Smooth muscle cell (in vitro differentiated cells): ENCODE measurements at regions not wholly inside any gene's neighbourhood (a gene's known extent, or its start where the extent isn't known, plus 50 kb on each side); places are given as distances from the start of the nearest gene placed in this dataset.

Source experiments
- DNase-seq: peaks from one replicate; lab custom pipeline; 2025; ENCODE audit not compliant: unreplicated experiment; lab: John Stamatoyannopoulos, UW
- H2AFZ ChIP-seq: fragments of 200-600 bp; sonication (generic); 2 replicates; pipeline ENCODE4 v1.6.0; 2016; ENCODE audit warnings: antibody characterized with exemption, low read depth, mild to moderate bottlenecking
- H3F3A ChIP-seq: fragments of 200-600 bp; sonication (generic); 2 replicates; pipeline ENCODE4 v1.6.0; 2017; ENCODE audit warnings: antibody characterized with exemption, low read depth
- H3K27ac ChIP-seq: fragments of 200-600 bp; sonication (generic); 2 replicates; pipeline ENCODE4 v1.5.1; 2016; ENCODE audit warnings: low read depth, mild to moderate bottlenecking
- H3K27me3 ChIP-seq: fragments of 200-600 bp; sonication (generic); 2 replicates; pipeline ENCODE4 v1.6.1; 2016; ENCODE audit warnings: low read depth, mild to moderate bottlenecking
- H3K36me3 ChIP-seq: fragments of 200-600 bp; sonication (generic); 2 replicates; pipeline ENCODE4 v1.5.1; 2016; ENCODE audit warnings: low read depth
- H3K4me1 ChIP-seq: fragments of 200-600 bp; sonication (generic); 2 replicates; pipeline ENCODE4 v1.5.1; 2016; ENCODE audit warnings: low read depth
- H3K4me2 ChIP-seq: fragments of 200-600 bp; sonication (generic); 2 replicates; pipeline ENCODE4 v1.6.0; 2016; ENCODE audit warnings: mild to moderate bottlenecking
- H3K4me3 ChIP-seq: fragments of 200-600 bp; sonication (generic); 2 replicates; pipeline ENCODE4 v1.5.1; 2016; ENCODE audit warnings: mild to moderate bottlenecking
- H3K79me2 ChIP-seq: fragments of 200-600 bp; sonication (generic); 2 replicates; pipeline ENCODE4 v1.6.0; 2016; ENCODE audit warnings: low read depth, mild to moderate bottlenecking
- H3K9ac ChIP-seq: fragments of 200-600 bp; sonication (generic); 2 replicates; pipeline ENCODE4 v1.6.0; 2016; ENCODE audit warnings: low read depth
- H3K9me3 ChIP-seq: fragments of 200-600 bp; sonication (generic); replicated peaks from 2 replicates; pipeline ENCODE4 v1.5.1; 2016; ENCODE audit warnings: low read depth
- H4K20me1 ChIP-seq: fragments of 200-600 bp; sonication (generic); 2 replicates; pipeline ENCODE4 v1.6.0; 2016; ENCODE audit warnings: low read depth
- WGBS: methylation state at CpG from one replicate; pipeline ENCODE4 v1.1.7; 2016; ENCODE audit warnings: low lambda C conversion rate; 5-methylcytosine and 5-hydroxymethylcytosine counted together
- TF ChIP-seq, protein P1 (sequence below): fragments of 200-600 bp; sonication (generic); IDR thresholded peaks from 2 replicates; pipeline ENCODE4 v1.5.1; 2017; ENCODE audit warnings: borderline replicate concordance, mild to moderate bottlenecking, antibody characterized with exemption; ENCODE audit not compliant: insufficient read depth, poor library complexity, severe bottlenecking

DNA sequence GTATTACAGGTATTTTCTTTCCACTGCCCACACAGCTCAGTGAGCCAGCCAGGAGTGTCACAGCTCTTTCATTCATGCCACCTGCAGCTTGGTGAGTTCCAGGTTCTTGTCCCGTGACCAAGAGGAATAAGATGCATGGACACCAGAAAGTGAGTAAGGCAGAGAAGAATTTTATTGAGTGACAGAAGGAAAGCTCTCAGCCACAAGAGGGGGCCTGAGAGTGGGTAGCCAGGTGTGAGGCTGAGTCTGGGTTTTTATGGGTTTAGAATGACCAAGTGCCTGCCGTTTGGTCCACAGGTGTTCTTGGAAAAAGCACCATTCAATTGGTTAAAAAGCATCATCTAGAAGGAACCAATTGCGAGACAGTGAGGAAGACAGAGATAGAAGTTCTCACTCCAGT lies 1097.1 kb upstream of the SLC39A10 start:
- no peak for DNase-seq
- Histone ChIP-seq H3K9me3 (no peaks in the 10 kb centered on the region), H2AFZ (no peak overlapping the region), H4K20me1 (no peaks in the 10 kb centered on the region), H3K4me1 (no peaks in the 10 kb centered on the region), H3F3A (no peaks in the 10 kb centered on the region), H3K79me2 (no peaks in the 10 kb centered on the region), H3K36me3 (no peaks in the 10 kb centered on the region), H3K27ac (no peak overlapping the region), H3K4me2 (no peak overlapping the region), H3K27me3 (peaks cover 8% of the 10 kb centered on the region), H3K9ac (no peak overlapping the region), H3K4me3 (no peak overlapping the region)
- TF ChIP-seq, protein P1, sequence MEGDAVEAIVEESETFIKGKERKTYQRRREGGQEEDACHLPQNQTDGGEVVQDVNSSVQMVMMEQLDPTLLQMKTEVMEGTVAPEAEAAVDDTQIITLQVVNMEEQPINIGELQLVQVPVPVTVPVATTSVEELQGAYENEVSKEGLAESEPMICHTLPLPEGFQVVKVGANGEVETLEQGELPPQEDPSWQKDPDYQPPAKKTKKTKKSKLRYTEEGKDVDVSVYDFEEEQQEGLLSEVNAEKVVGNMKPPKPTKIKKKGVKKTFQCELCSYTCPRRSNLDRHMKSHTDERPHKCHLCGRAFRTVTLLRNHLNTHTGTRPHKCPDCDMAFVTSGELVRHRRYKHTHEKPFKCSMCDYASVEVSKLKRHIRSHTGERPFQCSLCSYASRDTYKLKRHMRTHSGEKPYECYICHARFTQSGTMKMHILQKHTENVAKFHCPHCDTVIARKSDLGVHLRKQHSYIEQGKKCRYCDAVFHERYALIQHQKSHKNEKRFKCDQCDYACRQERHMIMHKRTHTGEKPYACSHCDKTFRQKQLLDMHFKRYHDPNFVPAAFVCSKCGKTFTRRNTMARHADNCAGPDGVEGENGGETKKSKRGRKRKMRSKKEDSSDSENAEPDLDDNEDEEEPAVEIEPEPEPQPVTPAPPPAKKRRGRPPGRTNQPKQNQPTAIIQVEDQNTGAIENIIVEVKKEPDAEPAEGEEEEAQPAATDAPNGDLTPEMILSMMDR, result no peak
- WGBS, result 54% methylated on average over 3 of the region's 3 CpGs

DNA sequence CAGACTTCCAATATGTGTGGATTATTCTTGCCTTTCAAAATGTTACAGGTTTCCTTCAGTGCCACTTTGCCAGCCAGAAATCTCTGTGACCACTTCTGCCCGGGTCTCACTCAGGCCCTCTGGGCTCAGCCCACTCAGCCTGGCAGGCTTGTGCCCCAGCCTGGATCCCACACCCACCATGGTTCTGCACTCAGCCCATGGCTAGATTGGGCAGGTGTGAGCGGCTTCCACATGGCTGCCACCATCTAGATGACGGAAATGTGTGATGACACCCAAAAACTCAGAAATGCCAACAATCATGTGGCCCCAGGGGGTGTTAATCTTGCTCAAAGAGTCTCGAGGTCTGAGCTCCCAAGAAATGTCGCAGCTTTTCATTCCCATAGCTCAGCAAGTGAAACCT lies 1097.5 kb upstream of the SLC39A10 start:
- H4K20me1 ChIP-seq, result no peaks in the 10 kb centered on the region
- no peak overlapping the region for H3K9ac ChIP-seq
- no peaks in the 10 kb centered on the region for H3K79me2 ChIP-seq
- H2AFZ ChIP-seq, result no peak overlapping the region
- no peak overlapping the region for H3K4me3 ChIP-seq
- H3K27ac ChIP-seq, result no peak overlapping the region
- H3K4me2 ChIP-seq, result no peak overlapping the region
- WGBS, result 85% methylated on average over 5 of the region's 5 CpGs
- H3K27me3 ChIP-seq, result peaks cover 4% of the 10 kb centered on the region
- DNase-seq, result no peak
- TF ChIP-seq, protein P1, result no peak
- no peaks in the 10 kb centered on the region for H3K9me3 ChIP-seq
- no peaks in the 10 kb centered on the region for H3F3A ChIP-seq
- H3K36me3 ChIP-seq, result no peaks in the 10 kb centered on the region
- H3K4me1 ChIP-seq, result no peaks in the 10 kb centered on the region

DNA sequence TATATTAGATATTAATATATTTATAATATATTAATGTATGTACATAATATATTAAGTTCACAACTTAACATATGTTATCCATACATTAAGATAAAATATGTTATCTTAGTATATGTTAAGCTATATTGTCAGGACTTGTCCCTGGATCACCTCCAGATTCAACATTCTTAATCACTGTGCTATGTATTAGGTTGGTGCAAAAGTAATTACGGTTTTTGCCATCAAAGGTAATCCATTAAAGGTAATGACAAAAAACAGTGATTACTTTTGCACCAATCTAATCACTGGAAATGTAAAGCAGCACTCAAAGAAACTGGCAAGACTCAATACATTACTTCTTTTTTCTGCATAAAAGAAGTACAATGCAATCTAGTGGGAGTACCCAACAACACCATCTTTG lies 1099.0 kb upstream of the SLC39A10 start:
- no peak overlapping the region for H3K27ac ChIP-seq
- H3K27me3 ChIP-seq, result peaks cover 4% of the 10 kb centered on the region
- no peak overlapping the region for H3K4me2 ChIP-seq
- no peak for DNase-seq
- no peaks in the 10 kb centered on the region for H3F3A ChIP-seq
- no peaks in the 10 kb centered on the region for H3K79me2 ChIP-seq
- no peak overlapping the region for H3K9ac ChIP-seq
- H3K36me3 ChIP-seq, result no peaks in the 10 kb centered on the region
- H2AFZ ChIP-seq, result no peak overlapping the region
- no peaks in the 10 kb centered on the region for H4K20me1 ChIP-seq
- H3K9me3 ChIP-seq, result no peaks in the 10 kb centered on the region
- no peak overlapping the region for H3K4me3 ChIP-seq
- 88% methylated on average over 1 of the region's 1 CpG for WGBS
- no peaks in the 10 kb centered on the region for H3K4me1 ChIP-seq
- TF ChIP-seq, protein P1, result no peak

GRCh38 chr2:194556629-194557028 lies 1100.4 kb upstream of the SLC39A10 start:
- Histone ChIP-seq H2AFZ (no peak overlapping the region), H3K27me3 (peaks cover 4% of the 10 kb centered on the region), H3K4me1 (no peaks in the 10 kb centered on the region), H3K9ac (no peak overlapping the region), H3K9me3 (no peaks in the 10 kb centered on the region), H3K27ac (no peak overlapping the region), H3K79me2 (no peaks in the 10 kb centered on the region), H3K36me3 (no peaks in the 10 kb centered on the region), H3K4me3 (no peak overlapping the region), H4K20me1 (no peaks in the 10 kb centered on the region), H3K4me2 (no peak overlapping the region), H3F3A (no peaks in the 10 kb centered on the region)
- WGBS, result 91% methylated on average over 3 of the region's 3 CpGs
- TF ChIP-seq, protein P1, result no peak
- no peak for DNase-seq
